ENCODE measurements at regions not wholly inside any gene's neighbourhood (a gene's known extent, or its start where the extent isn't known, plus 50 kb on each side); places are given as distances from the start of the nearest gene placed in this dataset.

DNA sequence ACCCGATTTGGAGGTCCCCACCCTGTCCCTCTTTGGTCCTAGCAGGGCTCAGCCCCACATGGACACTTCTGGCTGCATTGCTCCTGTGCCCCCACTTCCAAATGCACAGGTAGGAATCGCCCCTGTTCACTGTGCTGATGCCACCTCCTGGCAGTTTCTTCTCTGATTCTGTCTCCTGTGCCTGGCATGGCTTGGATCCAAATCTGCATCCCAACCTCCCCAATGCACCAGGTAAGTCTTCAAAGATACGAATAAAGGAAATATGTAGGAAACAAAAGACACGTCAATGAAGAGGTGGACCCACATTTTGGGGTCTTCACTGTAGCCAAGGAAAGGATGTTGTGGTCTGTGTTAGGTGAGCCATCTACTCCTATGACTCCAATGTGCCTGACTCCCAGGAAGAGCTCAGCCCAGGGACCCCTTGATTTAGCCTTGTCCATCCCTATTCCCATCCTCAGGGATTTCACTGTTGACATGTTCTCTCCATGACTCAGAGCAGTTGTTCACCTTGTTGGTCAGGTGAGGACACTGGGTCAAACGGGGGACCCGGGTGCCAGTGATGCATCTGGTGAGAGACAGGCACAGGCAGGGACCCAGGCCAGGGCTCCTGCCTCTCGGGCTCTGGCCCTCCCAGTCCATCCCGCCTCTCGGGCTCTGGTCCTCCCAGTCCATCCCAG lies 341.8 kb downstream of the CXCL12 start:
- Histone ChIP-seq H3K27me3 (ENCODE audit: control insufficient read depth in 2 of 2, insufficient read depth in 2 of 2, low read length in 2 of 2) (no peaks in the 10 kb centered on the region), H3K4me3 (replicated peaks in 1 of 3; ENCODE audit: low read depth in 2 of 3, low read length in 3 of 3) (no peak overlapping the region), H3K9ac (ENCODE audit: insufficient read depth, low read length, poor library complexity, severe bottlenecking) (no peak overlapping the region), H3K4me2 (replicated peaks; ENCODE audit: extremely low read depth, low read length, poor library complexity, severe bottlenecking) (no peak overlapping the region), H3K4me1 (ENCODE audit: control insufficient read depth in 1 of 2, insufficient read depth in 2 of 2, low read length in 2 of 2) (no peaks in the 10 kb centered on the region), H3K79me2 (ENCODE audit: insufficient read depth, low read length) (no peaks in the 10 kb centered on the region), H2AFZ (ENCODE audit: insufficient read depth, low read depth, low read length, poor library complexity, severe bottlenecking) (no peak overlapping the region), H3K27ac (ENCODE audit: low read depth in 1 of 2, low read length in 2 of 2) (no peak overlapping the region), H3K36me3 (replicated peaks in 1 of 2; ENCODE audit: control insufficient read depth in 1 of 2, insufficient read depth in 2 of 2, low read length in 2 of 2) (no peaks in the 10 kb centered on the region), H4K20me1 (ENCODE audit: insufficient read depth, low read length) (no peaks in the 10 kb centered on the region), H3K9me3 (replicated peaks in 1 of 2; ENCODE audit: control insufficient read depth in 1 of 2, insufficient read depth in 1 of 2, low read length in 2 of 2) (no peaks in the 10 kb centered on the region)
- Mint-ChIP-seq H3K4me3 (no peak overlapping the region), H3K27me3 (ENCODE audit: low read depth in 3 of 3) (peaks cover 6 to 13% (median 12%) of the 10 kb centered on the region in 3 donors), H3K36me3 (no peaks in the 10 kb centered on the region), H3K9me3 (peaks cover 0 to 2% (median 0%) of the 10 kb centered on the region in 7 donors), H3K4me1 (peaks cover 2% of the 10 kb centered on the region), H3K27ac (no peak overlapping the region)
- WGBS (ENCODE audit: insufficient coverage): 80% methylated on average over 7 of the region's 9 CpGs
- DNase-seq: no peak
- TF ChIP-seq, protein P1, sequence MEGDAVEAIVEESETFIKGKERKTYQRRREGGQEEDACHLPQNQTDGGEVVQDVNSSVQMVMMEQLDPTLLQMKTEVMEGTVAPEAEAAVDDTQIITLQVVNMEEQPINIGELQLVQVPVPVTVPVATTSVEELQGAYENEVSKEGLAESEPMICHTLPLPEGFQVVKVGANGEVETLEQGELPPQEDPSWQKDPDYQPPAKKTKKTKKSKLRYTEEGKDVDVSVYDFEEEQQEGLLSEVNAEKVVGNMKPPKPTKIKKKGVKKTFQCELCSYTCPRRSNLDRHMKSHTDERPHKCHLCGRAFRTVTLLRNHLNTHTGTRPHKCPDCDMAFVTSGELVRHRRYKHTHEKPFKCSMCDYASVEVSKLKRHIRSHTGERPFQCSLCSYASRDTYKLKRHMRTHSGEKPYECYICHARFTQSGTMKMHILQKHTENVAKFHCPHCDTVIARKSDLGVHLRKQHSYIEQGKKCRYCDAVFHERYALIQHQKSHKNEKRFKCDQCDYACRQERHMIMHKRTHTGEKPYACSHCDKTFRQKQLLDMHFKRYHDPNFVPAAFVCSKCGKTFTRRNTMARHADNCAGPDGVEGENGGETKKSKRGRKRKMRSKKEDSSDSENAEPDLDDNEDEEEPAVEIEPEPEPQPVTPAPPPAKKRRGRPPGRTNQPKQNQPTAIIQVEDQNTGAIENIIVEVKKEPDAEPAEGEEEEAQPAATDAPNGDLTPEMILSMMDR (IDR thresholded peaks at IDR 0.05): no peak
- intact Hi-C loops (cut with micrococcal nuclease): no loop called here

GRCh38 chr10:44042075-44042770 lies 342.7 kb downstream of the CXCL12 start:
- Histone ChIP-seq H3K4me2 (replicated peaks; ENCODE audit: extremely low read depth, low read length, poor library complexity, severe bottlenecking) (no peak overlapping the region), H4K20me1 (ENCODE audit: insufficient read depth, low read length) (no peaks in the 10 kb centered on the region), H3K27ac (ENCODE audit: low read depth in 1 of 2, low read length in 2 of 2) (no peak overlapping the region), H3K27me3 (ENCODE audit: control insufficient read depth in 2 of 2, insufficient read depth in 2 of 2, low read length in 2 of 2) (no peaks in the 10 kb centered on the region), H3K9ac (ENCODE audit: insufficient read depth, low read length, poor library complexity, severe bottlenecking) (no peak overlapping the region), H3K79me2 (ENCODE audit: insufficient read depth, low read length) (no peaks in the 10 kb centered on the region), H2AFZ (ENCODE audit: insufficient read depth, low read depth, low read length, poor library complexity, severe bottlenecking) (no peak overlapping the region), H3K4me1 (ENCODE audit: control insufficient read depth in 1 of 2, insufficient read depth in 2 of 2, low read length in 2 of 2) (no peaks in the 10 kb centered on the region), H3K36me3 (replicated peaks in 1 of 2; ENCODE audit: control insufficient read depth in 1 of 2, insufficient read depth in 2 of 2, low read length in 2 of 2) (no peaks in the 10 kb centered on the region), H3K4me3 (replicated peaks in 1 of 3; ENCODE audit: low read depth in 2 of 3, low read length in 3 of 3) (no peak overlapping the region), H3K9me3 (replicated peaks in 1 of 2; ENCODE audit: control insufficient read depth in 1 of 2, insufficient read depth in 1 of 2, low read length in 2 of 2) (no peaks in the 10 kb centered on the region)
- 90% methylated on average over 2 of the region's 2 CpGs for WGBS (ENCODE audit: insufficient coverage)
- Mint-ChIP-seq H3K9me3 (peaks cover 0 to 2% (median 0%) of the 10 kb centered on the region in 7 donors), H3K4me1 (peaks cover under 1% of the 10 kb centered on the region), H3K27me3 (ENCODE audit: low read depth in 3 of 3) (peaks cover 2 to 7% (median 7%) of the 10 kb centered on the region in 3 donors), H3K36me3 (no peaks in the 10 kb centered on the region), H3K27ac (no peak overlapping the region), H3K4me3 (no peak overlapping the region)
- TF ChIP-seq, protein P1 (IDR thresholded peaks at IDR 0.05): no peak
- intact Hi-C loops (cut with micrococcal nuclease): no loop called here
- no peak for DNase-seq
